HUES64 (cell line): ENCODE measurements at regions not wholly inside any gene's neighbourhood (a gene's known extent, or its start where the extent isn't known, plus 50 kb on each side); places are given as distances from the start of the nearest gene placed in this dataset.
"Not testable (repeated sequence)": the region's sequence is repeated elsewhere in the genome, so short reads cannot be mapped to it uniquely, and the experiment has no call there.

ENCODE experiments used
- H3K27ac ChIP-seq: 2 replicates; pipeline ENCODE4 v1.7.0; 2013; ENCODE audit warnings: low read depth, low read length, inconsistent platforms
- H3K27me3 ChIP-seq: 2 replicates; pipeline ENCODE4 v1.6.1; 2013; ENCODE audit warnings: mild to moderate bottlenecking, low read length; ENCODE audit not compliant: insufficient read depth
- H3K36me3 ChIP-seq: 2 replicates; pipeline ENCODE4 v1.6.1; 2013; ENCODE audit warnings: mild to moderate bottlenecking, low read length; ENCODE audit not compliant: insufficient read depth
- H3K4me1 ChIP-seq: 2 replicates; pipeline ENCODE4 v1.6.1; 2013; ENCODE audit warnings: mild to moderate bottlenecking, low read length, moderate library complexity; ENCODE audit not compliant: insufficient read depth
- H3K4me3 ChIP-seq: 2 replicates; pipeline ENCODE4 v1.5.1; 2013; ENCODE audit warnings: mild to moderate bottlenecking, low read length, moderate library complexity
- H3K9ac ChIP-seq: 2 replicates; pipeline ENCODE4 v1.6.1; 2013; ENCODE audit warnings: mild to moderate bottlenecking, low read depth, low read length
- H3K9me3 ChIP-seq: 2 replicates; pipeline ENCODE4 v1.6.1; 2013; ENCODE audit warnings: low read depth, low read length; ENCODE audit not compliant: insufficient read depth
- WGBS: fragments of 150-250, 120-280 bp; methylation state at CpG from one replicate; pipeline ENCODE4 v1.1.7; 2013; ENCODE audit warnings: missing lambda C conversion rate; 5-methylcytosine and 5-hydroxymethylcytosine counted together

DNA sequence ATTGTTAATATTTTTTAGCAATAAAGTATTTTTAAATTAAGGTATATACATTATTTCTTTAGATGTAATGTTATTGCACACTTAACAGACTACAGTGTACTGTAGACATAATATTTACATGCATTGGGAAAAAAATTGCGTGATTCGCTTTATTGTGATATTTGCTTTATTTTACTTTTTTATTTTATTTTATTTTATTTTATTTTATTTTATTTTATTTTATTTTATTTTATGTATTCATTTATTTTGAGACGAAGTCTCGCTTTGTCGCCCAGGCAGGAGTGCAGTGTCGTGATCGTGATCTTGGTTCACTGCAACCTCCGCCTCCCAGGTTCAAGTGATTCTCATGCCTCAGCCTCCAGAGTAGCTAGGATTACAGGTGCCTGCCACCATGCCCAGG, 1522.7 kb downstream of the AMY1C start:
- H3K4me3 ChIP-seq, H3K9ac ChIP-seq, H3K9me3 ChIP-seq, H3K27ac ChIP-seq, H3K36me3 ChIP-seq, H3K4me1 ChIP-seq, H3K27me3 ChIP-seq: not testable (repeated sequence)
- WGBS = over 99% methylated on average over 6 of the region's 8 CpGs

DNA sequence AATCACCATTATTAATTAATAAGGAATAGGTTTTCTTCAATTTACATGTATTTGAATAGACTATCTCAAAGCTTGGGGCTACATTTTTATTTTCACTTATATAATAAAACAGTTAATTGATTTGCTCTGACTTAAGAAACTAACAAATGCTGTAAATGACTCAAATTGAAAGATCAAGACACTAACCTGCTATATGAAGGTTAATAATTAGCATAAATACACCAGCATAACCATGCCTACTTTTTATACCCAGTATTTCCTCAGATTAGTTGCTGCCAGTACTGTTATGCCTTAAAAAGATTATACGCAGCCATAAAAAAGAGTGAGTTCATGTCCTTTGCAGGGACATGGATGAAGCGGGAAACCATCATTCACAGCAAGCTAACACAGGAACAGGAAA, 1545.1 kb downstream of the AMY1C start:
- Histone ChIP-seq H3K4me1 (no peaks in the 10 kb centered on the region), H3K36me3 (no peaks in the 10 kb centered on the region), H3K27ac (no peak overlapping the region), H3K4me3 (no peak overlapping the region), H3K9ac (no peak overlapping the region), H3K9me3 (no peaks in the 10 kb centered on the region), H3K27me3 (no peaks in the 10 kb centered on the region)
- whole genome bisulfite sequencing = 93% methylated on average over 2 of the region's 2 CpGs

DNA sequence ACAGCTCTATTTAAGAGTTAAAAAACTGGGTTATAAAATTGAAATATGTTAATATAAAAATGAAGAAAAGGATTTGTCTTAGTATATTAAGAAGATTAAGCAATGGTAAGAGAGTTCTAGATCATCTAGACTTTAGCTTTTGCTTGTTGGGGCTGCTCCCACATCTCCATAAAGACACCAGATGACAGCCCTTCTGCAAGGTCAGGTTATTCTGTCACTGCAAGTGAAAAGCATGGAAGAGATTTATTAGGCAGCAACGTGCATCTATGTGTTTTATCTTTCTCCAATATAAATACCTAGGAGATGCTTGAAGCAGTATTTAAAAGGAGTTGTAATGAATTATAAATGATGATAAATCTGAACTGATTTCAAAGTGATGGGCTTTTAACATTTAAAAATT, 1560.4 kb downstream of the AMY1C start:
- no CpG with 5 or more reads among the region's 1 CpG for WGBS
- no peaks in the 10 kb centered on the region for H3K27me3 ChIP-seq
- H3K9me3 ChIP-seq = no peaks in the 10 kb centered on the region
- no peak overlapping the region for H3K9ac ChIP-seq
- no peaks in the 10 kb centered on the region for H3K4me1 ChIP-seq
- no peak overlapping the region for H3K27ac ChIP-seq
- no peak overlapping the region for H3K4me3 ChIP-seq
- H3K36me3 ChIP-seq = no peaks in the 10 kb centered on the region

DNA sequence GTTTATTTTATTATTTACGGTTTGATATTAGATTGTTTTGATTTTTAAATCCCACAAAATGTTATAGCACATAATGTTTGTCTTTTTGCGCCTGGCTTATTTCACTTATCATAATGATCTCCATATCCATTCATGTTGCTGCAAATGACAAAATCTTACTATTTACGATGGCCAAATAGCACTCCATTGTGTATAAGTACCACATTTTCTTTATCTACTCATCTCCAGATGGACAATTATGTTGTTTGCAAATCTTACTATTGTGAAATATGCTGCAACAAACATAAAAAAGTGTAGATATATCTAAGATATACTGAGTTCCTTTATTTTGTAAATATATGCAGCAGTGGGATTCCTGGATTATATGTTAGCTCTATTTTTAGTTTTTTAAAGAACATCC, 1568.3 kb downstream of the AMY1C start:
- Histone ChIP-seq H3K4me3 (no peak overlapping the region), H3K9me3 (no peaks in the 10 kb centered on the region), H3K4me1 (no peaks in the 10 kb centered on the region), H3K27me3 (no peaks in the 10 kb centered on the region), H3K27ac (no peak overlapping the region), H3K36me3 (no peaks in the 10 kb centered on the region), H3K9ac (no peak overlapping the region)
- 96% methylated on average over 2 of the region's 3 CpGs for WGBS

DNA sequence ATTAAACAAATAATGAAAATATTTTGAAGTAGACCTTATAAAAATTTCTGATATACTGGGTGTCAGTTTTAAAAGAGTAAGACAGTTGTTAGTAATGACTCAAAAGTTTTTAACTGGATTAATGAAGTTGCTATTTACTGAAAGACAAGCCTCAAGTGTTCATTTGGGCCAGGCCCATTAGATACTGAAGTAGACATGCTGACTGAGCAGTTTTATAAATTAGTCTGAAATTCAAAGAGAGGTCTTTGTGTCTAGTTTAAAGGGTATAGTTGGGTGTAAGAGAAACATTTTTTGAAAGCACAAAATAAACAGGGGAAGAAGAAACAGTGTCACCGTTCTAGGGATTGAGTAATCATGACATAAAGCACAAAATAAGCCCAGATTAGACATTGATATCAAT, 1577.2 kb downstream of the AMY1C start:
- no peak overlapping the region for H3K9ac ChIP-seq
- no peaks in the 10 kb centered on the region for H3K4me1 ChIP-seq
- H3K9me3 ChIP-seq = no peaks in the 10 kb centered on the region
- WGBS = no CpG with 5 or more reads among the region's 1 CpG
- H3K27me3 ChIP-seq = no peaks in the 10 kb centered on the region
- H3K36me3 ChIP-seq = no peaks in the 10 kb centered on the region
- H3K27ac ChIP-seq = no peak overlapping the region
- H3K4me3 ChIP-seq = no peak overlapping the region

DNA sequence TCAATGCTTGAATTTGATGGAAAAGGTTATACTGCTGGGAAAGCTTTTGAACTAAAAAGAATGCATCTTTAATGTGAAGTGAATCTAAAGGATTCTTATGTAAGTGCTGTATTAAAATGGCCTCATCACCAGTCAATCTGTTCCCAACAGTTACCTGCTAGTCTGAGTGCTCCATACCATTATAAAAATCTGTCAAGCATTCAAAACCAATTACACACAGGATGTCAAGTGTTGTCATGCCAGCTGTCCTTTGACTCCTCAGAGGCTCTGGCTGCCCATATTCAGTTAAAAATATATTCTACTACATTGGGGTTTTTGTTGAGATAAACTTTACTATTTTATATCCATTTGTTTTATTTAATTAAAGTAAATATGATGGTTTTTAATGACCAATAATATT, 1587.7 kb downstream of the AMY1C start:
- H3K9me3 ChIP-seq = no peaks in the 10 kb centered on the region

DNA sequence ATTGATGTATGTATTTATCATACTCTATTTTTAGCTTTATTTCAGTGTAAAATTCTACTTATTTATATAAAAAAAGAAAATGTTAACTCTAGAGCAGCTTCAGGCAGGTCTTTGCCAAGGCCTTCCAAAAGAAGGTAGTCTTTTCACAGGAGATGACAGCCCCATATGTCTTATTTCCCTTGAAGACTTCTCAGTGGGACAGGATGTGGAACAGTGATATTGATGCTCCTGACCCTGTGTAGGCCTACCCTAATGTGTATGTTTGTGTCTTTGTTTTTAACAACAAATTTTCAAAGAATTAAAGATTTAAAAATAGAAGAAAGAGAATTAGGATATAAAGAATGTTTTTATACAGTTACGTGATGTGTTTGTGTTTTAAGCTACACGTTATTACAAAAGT, 1593.6 kb downstream of the AMY1C start:
- H3K9ac ChIP-seq = no peak overlapping the region
- no peaks in the 10 kb centered on the region for H3K27me3 ChIP-seq
- H3K36me3 ChIP-seq = no peaks in the 10 kb centered on the region
- no peaks in the 10 kb centered on the region for H3K4me1 ChIP-seq
- no peak overlapping the region for H3K4me3 ChIP-seq
- no CpG with 5 or more reads among the region's 2 CpGs for WGBS
- no peak overlapping the region for H3K27ac ChIP-seq
- H3K9me3 ChIP-seq = 0 out of 2 replicates have a peak, but pooled peaks cover 8% of the 10 kb centered on the region

More for the DNA sequence above, 1587.7 kb downstream of the AMY1C start:
- Histone ChIP-seq H3K36me3 (no peaks in the 10 kb centered on the region), H3K27ac (no peak overlapping the region), H3K4me1 (no peaks in the 10 kb centered on the region), H3K9ac (no peak overlapping the region), H3K27me3 (no peaks in the 10 kb centered on the region), H3K4me3 (no peak overlapping the region)

DNA sequence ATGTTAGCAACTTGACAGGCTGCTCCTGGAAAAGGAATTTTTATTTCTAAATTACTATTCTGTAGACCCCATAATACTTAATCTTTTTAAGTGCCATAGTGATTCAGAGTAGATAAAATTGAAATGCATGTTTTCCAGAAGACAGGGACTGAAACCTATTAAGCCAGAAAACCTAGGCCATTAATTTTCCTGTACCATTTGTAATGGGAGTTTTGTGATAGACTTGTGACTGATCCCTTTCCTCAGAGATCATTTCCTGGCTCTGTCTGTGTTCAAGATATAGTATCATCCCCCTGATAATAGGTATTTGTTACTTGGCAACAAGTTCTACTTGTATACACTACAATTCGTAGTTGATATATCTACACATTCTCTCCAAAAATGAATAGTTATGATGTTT, 1609.8 kb downstream of the AMY1C start:
- WGBS = no CpG with 5 or more reads among the region's 1 CpG
- H3K9me3 ChIP-seq = peaks cover 14% of the 10 kb centered on the region; the same call in 1 of the 2 replicates
- H3K9ac ChIP-seq = no peak overlapping the region
- H3K4me1 ChIP-seq = peaks cover 8% of the 10 kb centered on the region
- H3K4me3 ChIP-seq = no peak overlapping the region
- H3K27ac ChIP-seq = no peak overlapping the region
- no peaks in the 10 kb centered on the region for H3K36me3 ChIP-seq
- H3K27me3 ChIP-seq = no peaks in the 10 kb centered on the region

DNA sequence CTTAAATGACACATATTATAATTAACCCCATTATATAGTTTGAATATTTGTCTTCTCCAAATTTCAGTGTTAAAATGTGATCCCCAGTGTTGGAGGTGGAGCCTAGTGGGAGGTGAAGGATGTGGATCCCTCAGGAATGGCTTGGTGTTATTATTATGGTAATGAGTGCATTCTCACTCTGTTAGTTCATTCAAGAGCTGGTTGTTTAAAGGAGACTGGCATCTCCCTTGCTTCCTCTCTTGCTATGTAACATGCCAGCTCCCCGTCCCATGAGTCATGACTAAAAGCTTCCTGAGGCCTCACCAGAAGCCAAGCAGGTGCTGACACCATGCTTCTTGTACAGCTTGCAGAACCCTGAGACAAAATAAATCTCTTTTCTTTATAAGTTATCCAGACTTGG, 1612.7 kb downstream of the AMY1C start:
- Histone ChIP-seq H3K36me3 (no peaks in the 10 kb centered on the region), H3K4me1 (peaks cover 8% of the 10 kb centered on the region), H3K27me3 (no peaks in the 10 kb centered on the region), H3K4me3 (no peak overlapping the region), H3K9ac (no peak overlapping the region), H3K27ac (no peak overlapping the region; the same call in 1 of the 2 replicates), H3K9me3 (peaks cover 11% of the 10 kb centered on the region; the same call in 1 of the 2 replicates)
- WGBS = 94% methylated on average over 1 of the region's 1 CpG

DNA sequence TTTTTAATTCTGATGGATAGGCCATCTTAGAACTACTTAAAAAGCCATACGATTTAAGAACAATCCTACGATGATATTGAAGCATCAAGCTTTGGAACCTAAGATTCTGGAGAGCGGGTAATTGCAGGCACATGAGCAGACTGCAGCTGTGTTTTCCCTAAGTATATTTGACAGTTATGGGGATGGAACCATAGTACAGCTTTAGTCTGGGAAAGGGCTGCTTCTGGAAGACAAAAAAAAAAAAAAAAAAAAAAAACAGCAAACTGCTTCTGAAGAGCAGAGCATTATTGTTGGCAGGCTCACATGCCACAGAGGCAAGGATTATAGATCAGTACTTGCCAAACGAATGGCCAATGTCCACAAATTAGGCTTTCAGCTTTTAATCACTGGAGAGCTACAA, 1618.7 kb downstream of the AMY1C start:
- H3K36me3 ChIP-seq = no peaks in the 10 kb centered on the region
- no peak overlapping the region for H3K4me3 ChIP-seq
- H3K27ac ChIP-seq = no peak overlapping the region
- peaks cover 6% of the 10 kb centered on the region for H3K4me1 ChIP-seq
- H3K27me3 ChIP-seq = no peaks in the 10 kb centered on the region
- H3K9me3 ChIP-seq = no peaks in the 10 kb centered on the region
- no peak overlapping the region for H3K9ac ChIP-seq
- 92% methylated on average over 4 of the region's 4 CpGs for WGBS

DNA sequence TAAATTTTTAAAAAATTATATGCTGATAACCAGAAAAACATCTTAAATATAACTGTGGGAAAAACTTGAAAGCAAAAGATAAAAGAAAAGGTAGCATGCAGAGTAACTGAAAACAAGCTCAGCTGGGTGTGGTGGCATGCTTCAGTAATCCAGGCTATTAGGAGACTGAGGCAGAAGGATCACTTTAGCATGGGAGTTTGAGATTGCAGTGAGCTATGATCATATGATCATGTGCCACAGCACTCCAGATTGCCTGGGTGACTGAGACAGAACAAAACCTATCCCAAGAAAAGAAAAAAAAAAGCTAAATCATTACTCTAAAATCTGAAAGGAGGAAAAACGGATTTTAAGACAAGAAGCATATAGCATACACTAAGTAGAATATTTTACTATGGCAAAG, 1624.0 kb downstream of the AMY1C start:
- Histone ChIP-seq H3K4me3 (no peak overlapping the region), H3K9me3 (peaks cover 2% of the 10 kb centered on the region; the same call in 1 of the 2 replicates), H3K27me3 (no peaks in the 10 kb centered on the region), H3K27ac (no peak overlapping the region), H3K4me1 (no peaks in the 10 kb centered on the region), H3K9ac (no peak overlapping the region), H3K36me3 (no peaks in the 10 kb centered on the region)
- WGBS = no CpG with 5 or more reads among the region's 1 CpG

DNA sequence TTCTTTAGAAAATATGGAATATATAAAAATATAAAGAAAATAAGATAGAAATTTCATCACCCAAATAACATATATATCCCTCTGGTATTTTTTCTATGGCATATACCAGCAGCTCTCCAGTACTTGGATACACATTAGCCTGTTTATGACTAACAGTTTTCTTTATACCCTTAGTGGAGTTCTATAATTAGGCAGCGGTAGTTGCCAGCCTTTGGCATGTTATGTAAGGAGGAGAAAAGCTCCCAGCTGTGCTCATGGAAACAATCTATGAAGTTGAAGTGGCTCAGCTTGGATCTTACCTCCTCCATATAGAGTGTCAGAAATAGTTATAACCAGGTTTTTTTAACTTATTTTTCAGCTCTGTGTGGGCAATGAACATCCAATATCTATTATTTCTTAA, 1636.8 kb downstream of the AMY1C start:
- Histone ChIP-seq H3K27me3 (no peaks in the 10 kb centered on the region), H3K27ac (no peak overlapping the region), H3K9ac (no peak overlapping the region), H3K4me1 (no peaks in the 10 kb centered on the region), H3K4me3 (no peak overlapping the region), H3K9me3 (no peaks in the 10 kb centered on the region), H3K36me3 (no peaks in the 10 kb centered on the region)
- WGBS = 100% methylated on average over 1 of the region's 1 CpG
